ENCODE measurements at regions not wholly inside any gene's neighbourhood (a gene's known extent, or its start where the extent isn't known, plus 50 kb on each side); places are given as distances from the start of the nearest gene placed in this dataset.

- TF ChIP-seq POLR2A (IDR thresholded peaks at IDR 0.05) (no peak), CTCF (IDR thresholded peaks at IDR 0.05) (no peak)
Observed at GRCh38 chr1:217281332-217281731, 349.6 kb downstream of the GPATCH2 start.
